ENCODE measurements at regions not wholly inside any gene's neighbourhood (a gene's known extent, or its start where the extent isn't known, plus 50 kb on each side); places are given as distances from the start of the nearest gene placed in this dataset.
A peak's percentile ranks its signal among the peaks of the same experiment; 100 is the strongest.

- no peak for DNase-seq
These were observed 164.3 kb upstream of the AKR1E2 start for GRCh38 chr10:4661511-4662255.

DNA sequence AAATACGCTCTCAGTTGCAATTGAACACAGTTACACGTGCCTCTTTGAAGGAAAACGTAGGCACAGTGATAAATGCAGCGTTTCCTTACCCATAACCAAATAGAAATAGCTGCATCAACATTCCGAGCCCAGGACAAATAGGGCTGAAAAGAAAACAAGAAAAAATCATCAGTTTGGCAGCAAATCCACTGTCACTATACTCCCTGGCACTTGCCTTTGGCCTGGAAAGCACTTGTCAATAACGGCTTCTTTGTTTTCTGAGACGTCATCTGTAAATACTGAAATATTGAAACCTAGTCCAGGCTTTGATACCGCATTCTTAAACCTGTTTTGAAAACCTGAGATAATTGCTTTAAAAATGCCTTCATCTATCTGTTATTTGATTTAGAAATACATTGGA, 167.2 kb upstream of the AKR1E2 start:
- DNase-seq = no peak

- DNase-seq = peak; percentile 48
These were observed 169.3 kb upstream of the AKR1E2 start for GRCh38 chr10:4656576-4657194.

DNA sequence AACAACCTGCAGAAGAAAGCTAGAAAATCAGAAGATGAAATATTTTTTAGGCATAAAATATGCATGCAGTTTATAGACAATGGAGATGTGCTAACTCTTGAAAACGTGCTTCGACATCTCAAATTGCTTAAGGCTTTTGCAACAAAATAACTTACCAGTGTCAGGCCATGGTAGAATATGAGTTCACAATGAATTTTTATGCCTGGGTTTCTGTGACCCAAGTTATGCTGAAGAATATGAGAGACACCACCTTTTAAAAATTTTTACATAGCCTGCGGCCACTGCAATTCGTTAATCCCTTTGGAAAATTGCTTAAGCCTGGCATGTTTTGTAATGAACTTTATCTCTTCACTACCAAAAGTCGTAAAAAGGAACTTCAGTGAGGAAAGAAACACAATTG, 170.1 kb upstream of the AKR1E2 start:
- no peak for DNase-seq

GRCh38 chr10:4655406-4655805, 170.6 kb upstream of the AKR1E2 start:
- DNase-seq = no peak

DNA sequence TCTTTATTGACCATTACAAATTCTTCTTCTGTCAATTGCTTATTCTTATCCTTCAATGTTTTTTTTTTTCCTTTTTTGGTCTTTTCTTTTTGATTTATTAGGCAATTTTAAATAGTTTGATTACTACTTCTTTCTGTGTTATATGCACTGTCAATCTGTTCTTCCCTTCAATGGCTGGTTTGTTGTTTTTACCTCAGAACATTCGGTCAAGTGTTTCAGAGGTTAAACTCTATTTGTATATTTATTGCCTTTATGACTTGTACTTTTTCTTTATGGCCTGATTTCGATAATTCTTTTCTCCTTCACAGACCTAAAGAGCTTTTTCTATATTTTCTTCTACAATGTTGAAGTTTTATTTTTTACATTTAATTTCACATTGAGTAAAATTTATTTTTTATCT, 171.5 kb upstream of the AKR1E2 start:
- no peak for DNase-seq

GRCh38 chr10:4653160-4653559, 172.8 kb upstream of the AKR1E2 start:
- DNase-seq = no peak

GRCh38 chr10:4652111-4653010, 173.6 kb upstream of the AKR1E2 start:
- peak; percentile 45 for DNase-seq

- DNase-seq = peak; percentile 42
These were observed 174.5 kb upstream of the AKR1E2 start for GRCh38 chr10:4651404-4652037.

DNA sequence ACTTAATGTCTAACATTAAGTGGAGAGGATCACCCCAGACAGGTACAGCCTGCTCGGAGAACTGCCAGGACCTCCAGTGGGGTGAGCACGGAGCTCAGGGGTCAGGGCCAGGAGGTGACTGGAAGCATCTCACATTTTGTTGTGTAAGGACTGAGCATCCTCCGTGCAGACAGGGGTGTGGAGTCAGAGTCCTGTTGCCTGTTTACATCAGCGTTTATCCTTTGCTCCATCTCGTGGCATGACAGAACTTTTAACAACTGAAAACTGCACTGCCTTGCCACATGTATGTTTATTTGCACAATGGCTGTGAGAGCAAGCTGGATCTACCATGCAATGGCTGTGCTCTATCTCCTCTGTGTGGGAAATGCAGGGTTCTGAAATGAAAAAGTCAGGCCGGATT, 175.4 kb upstream of the AKR1E2 start:
- DNase-seq = no peak

- DNase-seq = no peak
These were observed 176.0 kb upstream of the AKR1E2 start for GRCh38 chr10:4649886-4650508.

DNA sequence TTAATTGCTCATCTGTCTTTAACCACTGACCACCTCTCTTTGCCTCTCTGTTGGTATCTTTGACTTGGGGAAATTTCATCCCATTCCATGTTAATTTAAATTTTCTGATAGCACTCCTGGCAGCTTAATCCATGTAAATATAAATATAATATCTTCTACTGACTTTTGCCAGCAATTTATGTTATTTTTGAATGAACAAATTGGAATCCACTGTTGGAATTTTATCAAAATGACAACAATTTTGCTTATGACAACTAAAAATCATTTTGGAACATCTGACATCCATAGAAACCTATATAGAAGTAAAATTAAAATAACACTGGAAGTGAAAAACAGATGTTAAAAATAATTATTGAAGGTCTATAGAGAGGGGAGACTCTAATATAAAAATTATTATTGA, 176.5 kb upstream of the AKR1E2 start:
- DNase-seq = no peak

GRCh38 chr10:4648999-4649398, 177.0 kb upstream of the AKR1E2 start:
- no peak for DNase-seq

DNA sequence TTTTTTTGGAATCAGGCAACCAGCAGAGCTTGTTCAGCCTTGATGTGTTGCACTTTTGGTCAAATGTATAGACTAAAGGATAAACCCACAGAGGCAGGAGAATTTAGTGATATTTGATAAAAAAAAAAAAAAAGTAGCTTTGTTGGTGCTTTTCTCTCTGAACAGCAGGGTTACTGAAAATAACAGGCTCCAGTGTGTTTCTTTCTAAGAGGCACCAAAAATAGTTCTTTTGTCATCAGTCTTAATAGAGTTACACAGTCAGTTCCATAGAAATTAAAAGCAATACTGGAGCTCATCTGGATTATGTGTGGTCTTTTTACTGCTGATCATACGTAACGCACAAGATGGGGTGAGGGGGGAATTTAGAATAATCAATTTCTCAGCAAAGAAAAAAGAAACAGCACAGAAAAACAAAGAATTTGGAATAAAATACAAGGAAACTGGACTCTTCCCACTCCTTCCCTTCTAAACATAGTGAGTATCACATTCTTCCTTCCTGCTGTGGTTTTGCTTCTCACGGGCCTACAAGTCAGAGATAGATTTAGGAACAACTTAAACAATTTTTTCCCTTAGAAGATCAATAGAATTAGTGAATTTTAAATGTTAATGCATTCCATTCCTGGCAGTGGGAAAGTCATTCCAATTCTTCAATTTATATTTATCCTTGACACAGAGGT, 178.8 kb upstream of the AKR1E2 start:
- DNase-seq = no peak

DNA sequence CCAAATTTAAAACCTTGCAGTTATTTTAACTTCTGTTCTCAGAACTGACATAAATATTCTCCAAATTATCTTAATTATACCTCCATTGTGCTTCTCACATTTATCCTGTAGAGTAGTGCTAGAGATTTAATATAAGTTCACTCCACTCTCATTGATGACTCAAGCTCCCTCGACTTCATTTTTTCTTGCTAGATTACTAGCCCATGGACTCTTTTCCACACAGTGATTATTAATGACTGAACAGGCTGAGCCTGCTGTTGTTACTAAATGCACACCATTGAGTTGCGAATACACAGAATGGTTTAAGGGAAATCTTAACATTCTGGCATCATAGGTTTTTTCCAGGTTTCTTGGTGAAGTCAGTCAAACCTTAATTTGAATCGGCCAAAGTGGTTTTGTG, 179.5 kb upstream of the AKR1E2 start:
- DNase-seq = no peak

DNA sequence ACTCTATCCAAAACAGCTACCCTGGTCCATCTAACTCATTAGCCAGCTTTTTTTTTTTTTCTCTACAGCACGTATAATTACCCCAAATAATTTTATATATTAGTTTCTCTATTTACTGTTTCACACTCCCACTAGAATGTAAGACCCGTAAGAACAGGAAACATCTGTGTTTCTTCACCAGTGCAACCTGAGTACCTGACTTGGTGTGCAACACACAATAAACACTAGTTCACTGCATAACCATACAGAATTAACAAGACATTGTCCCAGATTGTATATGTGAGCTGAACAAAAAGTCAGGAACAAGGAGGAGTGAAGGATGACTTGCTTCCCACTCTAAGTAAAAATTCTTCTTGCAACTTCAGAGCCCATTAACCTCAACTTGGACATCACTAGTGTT, 180.2 kb upstream of the AKR1E2 start:
- no peak for DNase-seq

GRCh38 chr10:4643471-4643870, 182.5 kb upstream of the AKR1E2 start:
- DNase-seq = no peak

GRCh38 chr10:4639960-4640359, 186.0 kb upstream of the AKR1E2 start:
- DNase-seq = no peak

GRCh38 chr10:4638099-4638498, 187.9 kb upstream of the AKR1E2 start:
- no peak for DNase-seq

GRCh38 chr10:4637657-4638056, 188.3 kb upstream of the AKR1E2 start:
- no peak for DNase-seq

- no peak for DNase-seq
These were observed 190.1 kb upstream of the AKR1E2 start for GRCh38 chr10:4635883-4636282.

DNA sequence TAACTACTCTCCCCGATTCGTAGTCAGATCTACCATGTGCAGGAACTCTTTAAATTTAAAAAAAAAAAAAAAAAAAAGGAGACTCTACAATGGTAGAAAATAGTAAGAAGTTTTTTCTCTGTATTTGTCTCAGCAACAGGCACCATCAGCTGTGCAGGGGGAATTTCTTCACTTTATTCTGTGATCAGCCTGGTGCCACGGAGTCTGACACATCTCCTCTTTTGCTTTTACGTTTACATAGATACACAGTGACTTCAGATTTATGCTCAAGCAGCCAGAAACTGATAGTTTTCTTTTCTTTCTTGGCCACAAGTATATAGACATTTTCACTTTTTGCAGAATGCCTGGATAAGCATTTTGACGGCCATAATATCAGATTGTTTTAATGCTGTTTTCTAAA, 190.6 kb upstream of the AKR1E2 start:
- no peak for DNase-seq

All from activated CD4-positive, alpha-beta T cell treated with anti-CD3 and anti-CD28 coated beads, Interleukin-2, amount 50 U/mL, for 16 hours (primary cell).